OCI-LY1 (cell line): ENCODE measurements at regions not wholly inside any gene's neighbourhood (a gene's known extent, or its start where the extent isn't known, plus 50 kb on each side); places are given as distances from the start of the nearest gene placed in this dataset.

ENCODE experiments used
- H2AFZ ChIP-seq: fragments of 200-600 bp; sonication (generic), shearing (Covaris generic); 2 replicates; pipeline ENCODE4 v1.6.0; 2014; ENCODE audit warnings: antibody characterized with exemption, mild to moderate bottlenecking, low read length
- H3F3A ChIP-seq: fragments of 200-600 bp; sonication (generic), shearing (Covaris generic); 2 replicates; pipeline ENCODE4 v1.6.0; 2014; ENCODE audit warnings: mild to moderate bottlenecking, antibody characterized with exemption, low read length, moderate library complexity; ENCODE audit not compliant: insufficient read depth
- H3K27ac ChIP-seq: fragments of 200-600 bp; sonication (generic); 2 replicates; pipeline ENCODE4 v1.5.1; 2014; ENCODE audit warnings: low read length, mixed run types, mild to moderate bottlenecking, low read depth; ENCODE audit not compliant: poor library complexity, severe bottlenecking
- H3K27me3 ChIP-seq: fragments of 200-600 bp; sonication (generic); 2 replicates; pipeline ENCODE4 v1.6.0; 2014; ENCODE audit warnings: antibody characterized with exemption, mild to moderate bottlenecking, low read length, moderate library complexity; ENCODE audit not compliant: insufficient read depth
- H3K36me3 ChIP-seq: fragments of 200-600 bp; sonication (generic); 2 replicates; pipeline ENCODE4 v1.6.1; 2014; ENCODE audit warnings: mild to moderate bottlenecking, antibody characterized with exemption, low read length, moderate library complexity, mixed read lengths; ENCODE audit not compliant: insufficient read depth
- H3K4me1 ChIP-seq: fragments of 200-600 bp; sonication (generic); 2 replicates; pipeline ENCODE4 v1.5.1; 2014; ENCODE audit warnings: mild to moderate bottlenecking, low read length, moderate library complexity; ENCODE audit not compliant: insufficient read depth, severe bottlenecking
- H3K4me2 ChIP-seq: fragments of 200-600 bp; sonication (generic), shearing (Covaris generic); 2 replicates; pipeline ENCODE4 v1.6.1; 2014; ENCODE audit warnings: low read length
- H3K4me3 ChIP-seq: fragments of 200-600 bp; sonication (generic); 2 replicates; pipeline ENCODE4 v1.5.1; 2014; ENCODE audit warnings: low read length, low read depth, mild to moderate bottlenecking, mixed read lengths; ENCODE audit not compliant: poor library complexity, severe bottlenecking
- H3K79me2 ChIP-seq: fragments of 200-600 bp; shearing (Covaris generic); 2 replicates; pipeline ENCODE4 v1.6.1; 2016; ENCODE audit warnings: mixed run types, low read length, mixed read lengths; ENCODE audit not compliant: insufficient read depth
- H3K9ac ChIP-seq: fragments of 200-600 bp; sonication (generic), shearing (Covaris generic); 2 replicates; pipeline ENCODE4 v1.6.1; 2014; ENCODE audit warnings: mild to moderate bottlenecking, low read length, mixed read lengths
- H3K9me2 ChIP-seq: fragments of 200-600 bp; sonication (generic), shearing (Covaris generic); 2 replicates; pipeline ENCODE4 v1.6.1; 2014; ENCODE audit warnings: low read depth, mild to moderate bottlenecking, low read length, mixed read lengths
- H3K9me3 ChIP-seq: fragments of 200-600 bp; shearing (Covaris generic); 2 replicates; pipeline ENCODE4 v1.6.1; 2014; ENCODE audit warnings: low read length, mixed read lengths
- H4K20me1 ChIP-seq: fragments of 200-600 bp; sonication (generic), shearing (Covaris generic); 2 replicates; pipeline ENCODE4 v1.6.0; 2016; ENCODE audit warnings: mild to moderate bottlenecking, low read length; ENCODE audit not compliant: insufficient read depth
- CTCF ChIP-seq: fragments of 200-600 bp; sonication (generic), shearing (Covaris generic); IDR thresholded peaks from 2 replicates; pipeline ENCODE4 v1.5.1; 2017; ENCODE audit warnings: mild to moderate bottlenecking, antibody characterized with exemption, low read length, moderate library complexity, mixed read lengths
- EZH2 ChIP-seq: fragments of 200-600 bp; sonication (generic), shearing (Covaris generic); IDR thresholded peaks from 2 replicates; pipeline ENCODE4 v1.8.0; 2017; ENCODE audit warnings: borderline replicate concordance, mixed run types, mild to moderate bottlenecking, antibody characterized with exemption, low read length, moderate library complexity, mixed read lengths

- H4K20me1 ChIP-seq: no peaks in the 10 kb centered on the region
- H3K9ac ChIP-seq: no peak overlapping the region
- H3F3A ChIP-seq: no peaks in the 10 kb centered on the region; the same call in 1 of the 2 replicates
- H3K27me3 ChIP-seq: no peaks in the 10 kb centered on the region
- H3K36me3 ChIP-seq: no peaks in the 10 kb centered on the region
- TF ChIP-seq EZH2 (no peak), CTCF (no peak)
- no peaks in the 10 kb centered on the region for H3K9me2 ChIP-seq
- H3K4me1 ChIP-seq: no peaks in the 10 kb centered on the region
- H3K4me3 ChIP-seq: no peak overlapping the region
- no peaks in the 10 kb centered on the region for H3K79me2 ChIP-seq
- no peak overlapping the region for H2AFZ ChIP-seq
- H3K27ac ChIP-seq: no peak overlapping the region
- no peaks in the 10 kb centered on the region for H3K9me3 ChIP-seq
- no peak overlapping the region for H3K4me2 ChIP-seq
These were observed 394.6 kb upstream of the SETBP1 start for GRCh38 chr18:44286049-44286448.

- TF ChIP-seq CTCF: no peak
- TF ChIP-seq EZH2: no peak
- no peaks in the 10 kb centered on the region for H3K4me1 ChIP-seq
- H3K9me3 ChIP-seq: no peaks in the 10 kb centered on the region
- no peaks in the 10 kb centered on the region for H3K9me2 ChIP-seq
- H3K4me3 ChIP-seq: no peak overlapping the region
- H3K9ac ChIP-seq: no peak overlapping the region
- H3K27ac ChIP-seq: no peak overlapping the region
- no peak overlapping the region for H2AFZ ChIP-seq
- no peaks in the 10 kb centered on the region for H3K79me2 ChIP-seq
- H3K36me3 ChIP-seq: no peaks in the 10 kb centered on the region
- no peaks in the 10 kb centered on the region for H4K20me1 ChIP-seq
- no peaks in the 10 kb centered on the region for H3K27me3 ChIP-seq
- no peaks in the 10 kb centered on the region for H3F3A ChIP-seq
- H3K4me2 ChIP-seq: no peak overlapping the region
These were observed 390.2 kb upstream of the SETBP1 start for GRCh38 chr18:44290366-44290977.

- Histone ChIP-seq H3K27ac (no peak overlapping the region), H3K79me2 (no peaks in the 10 kb centered on the region), H3F3A (no peaks in the 10 kb centered on the region), H3K4me3 (no peak overlapping the region), H3K9me3 (no peaks in the 10 kb centered on the region), H3K4me2 (no peak overlapping the region), H4K20me1 (no peaks in the 10 kb centered on the region), H2AFZ (no peak overlapping the region), H3K27me3 (no peaks in the 10 kb centered on the region), H3K9me2 (no peaks in the 10 kb centered on the region), H3K4me1 (no peaks in the 10 kb centered on the region), H3K36me3 (no peaks in the 10 kb centered on the region), H3K9ac (no peak overlapping the region)
- no peak for TF ChIP-seq CTCF
- no peak for TF ChIP-seq EZH2
These were observed 382.1 kb upstream of the SETBP1 start for GRCh38 chr18:44298566-44298965.
